Limb (tissue), 2 donors: ENCODE measurements at regions not wholly inside any gene's neighbourhood (a gene's known extent, or its start where the extent isn't known, plus 50 kb on each side); places are given as distances from the start of the nearest gene placed in this dataset.
"Not testable (repeated sequence)": the region's sequence is repeated elsewhere in the genome, so short reads cannot be mapped to it uniquely, and the experiment has no call there.

Experiments
- DNase-seq, 2 donors: peaks; one replicate each; pipeline ENCODE4 v3.0.0-alpha.2; 2016; ENCODE audit errors: extremely low spot score in 2 of 2

DNA sequence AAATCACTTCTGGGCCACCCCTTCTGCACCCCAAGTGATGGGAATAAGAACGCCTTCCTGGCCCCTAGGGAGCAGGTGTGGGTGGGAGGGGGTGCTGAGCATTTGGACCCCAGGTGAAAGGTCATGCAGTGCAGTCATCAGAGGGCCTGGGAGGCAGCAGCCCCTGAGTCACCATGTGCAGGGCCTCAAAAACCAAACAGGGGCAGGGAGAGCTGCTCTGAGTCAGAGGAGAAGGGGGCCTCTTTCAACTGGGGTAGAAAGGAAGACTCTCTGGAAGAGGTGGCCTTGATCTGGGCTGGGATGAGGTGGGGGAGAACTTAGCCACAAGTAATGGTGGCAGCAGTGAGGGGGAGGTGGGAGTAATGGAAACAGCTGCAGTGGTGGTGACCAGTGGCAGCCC is 164.3 kb downstream of the BUB3 start:
- no peak for DNase-seq

DNA sequence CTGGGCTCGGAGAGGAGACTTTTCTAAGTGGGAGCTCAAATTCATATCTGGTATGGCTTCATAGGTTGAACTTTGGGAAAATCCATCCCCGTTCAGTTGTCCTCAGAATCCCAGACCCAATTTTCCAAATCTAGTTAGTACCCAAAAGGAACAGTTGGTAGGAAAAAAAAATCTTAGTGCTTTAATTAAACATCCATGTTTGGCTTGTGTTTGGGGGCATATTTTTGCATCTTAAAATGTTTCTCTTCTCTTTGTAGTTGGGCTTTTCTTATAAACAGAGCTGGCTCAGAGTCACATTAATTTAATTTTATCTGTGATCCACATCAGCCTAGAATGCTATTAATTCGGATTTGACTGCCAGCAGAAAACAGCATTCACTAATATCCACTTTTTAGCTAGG is 165.9 kb downstream of the BUB3 start:
- no peak for DNase-seq

DNA sequence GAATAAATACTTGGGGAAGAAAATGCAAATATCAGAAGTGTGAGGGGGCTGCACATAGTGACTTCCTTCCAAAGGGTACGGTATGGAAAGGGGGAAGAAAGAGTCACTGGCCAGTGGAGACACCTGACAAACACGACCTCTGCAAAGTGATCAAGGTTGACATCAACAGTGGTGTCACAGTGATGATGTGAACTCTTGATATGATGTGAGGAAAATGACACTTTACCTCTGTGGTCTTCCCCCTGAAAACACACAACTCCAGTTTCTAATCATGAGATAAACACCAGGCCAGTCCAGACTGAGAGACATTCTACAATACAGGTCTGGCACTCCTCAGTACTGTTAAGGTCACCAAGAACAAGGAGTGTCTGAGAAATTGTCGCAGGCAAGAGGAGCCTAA is 169.7 kb downstream of the BUB3 start:
- no peak for DNase-seq

DNA sequence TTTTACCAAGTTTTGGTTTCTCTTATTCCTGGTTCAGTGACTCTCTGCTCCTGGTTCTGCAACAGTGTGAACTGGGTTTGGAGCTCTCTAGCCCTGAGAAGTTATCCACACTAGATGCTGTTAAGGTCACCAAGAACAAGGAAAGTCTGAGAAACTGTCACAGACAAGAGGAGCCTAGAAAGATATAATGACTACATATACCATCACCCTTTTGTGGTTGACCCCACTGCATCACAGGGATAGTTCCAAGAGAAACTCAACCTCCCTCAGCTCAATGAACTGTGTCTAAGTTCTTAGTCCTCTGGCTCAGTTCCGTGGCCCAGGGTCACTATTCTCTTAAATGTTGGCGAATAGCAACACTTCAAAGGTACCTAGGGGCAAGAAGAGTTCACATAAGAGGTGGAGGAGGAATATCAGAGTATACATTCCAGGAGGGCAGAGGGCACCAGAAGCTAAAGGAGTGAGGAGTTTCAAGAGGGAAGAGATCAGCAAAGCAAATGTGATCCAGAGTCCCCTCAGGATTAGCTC is 171.5 kb downstream of the BUB3 start:
- no peak for DNase-seq

DNA sequence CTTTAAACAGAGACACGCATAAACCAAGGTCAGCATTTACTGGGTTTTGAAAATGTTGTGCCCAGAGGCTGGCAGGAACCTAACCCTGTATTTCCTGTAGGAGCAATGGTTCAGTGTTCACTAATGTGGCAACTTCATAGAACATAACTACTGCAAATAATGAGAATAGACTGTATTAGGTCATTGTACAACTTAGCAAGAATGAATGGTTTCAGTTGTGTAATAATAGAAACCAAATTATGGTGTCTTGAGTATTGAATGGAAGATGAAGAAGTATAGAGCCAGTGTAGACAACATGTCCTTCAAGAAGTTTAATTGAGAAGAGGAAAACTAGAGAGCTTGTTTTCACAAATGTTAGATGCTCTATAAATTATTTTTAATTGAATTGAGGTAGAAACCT is 172.5 kb downstream of the BUB3 start:
- DNase-seq = no peak

DNA sequence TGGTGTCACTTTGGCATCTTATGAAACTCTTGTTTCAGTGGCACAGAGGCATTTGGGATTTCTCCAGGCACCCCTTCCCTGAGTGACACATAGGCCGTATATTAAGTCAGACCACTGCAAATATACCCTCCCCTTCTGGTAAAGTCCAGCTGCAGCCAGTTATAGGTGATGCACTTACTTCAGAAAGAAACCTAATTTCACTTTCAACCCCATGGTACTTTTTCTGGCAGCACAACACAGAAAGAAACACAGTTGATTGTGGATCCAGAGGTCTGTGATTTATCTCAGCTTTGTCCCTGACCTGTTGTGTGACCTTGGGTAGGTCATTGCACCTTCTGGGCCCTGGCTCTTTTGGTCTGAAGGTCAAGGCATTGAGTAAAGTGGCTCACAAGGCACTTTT is 173.2 kb downstream of the BUB3 start:
- DNase-seq = no peak

DNA sequence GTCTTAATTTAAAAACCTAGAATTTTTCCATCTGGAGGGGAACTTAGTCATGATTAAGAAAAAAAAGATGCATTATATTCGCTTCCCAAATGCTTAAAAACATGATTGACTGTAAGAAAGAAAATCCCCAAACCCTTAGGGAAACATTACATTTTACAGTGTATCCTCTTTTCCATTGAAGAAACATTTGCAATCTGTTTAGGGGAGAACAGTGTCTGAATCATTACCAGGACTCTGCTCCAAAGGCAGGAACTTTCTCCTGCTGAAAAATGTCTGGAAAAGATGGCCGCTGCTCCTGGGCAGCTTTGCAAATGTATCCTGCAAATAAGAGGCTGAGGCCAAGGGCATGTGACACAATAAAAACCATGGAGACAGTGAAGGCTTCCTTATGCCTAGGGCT is 173.7 kb downstream of the BUB3 start:
- peak in 1 of 2 donors; percentile 5 for DNase-seq

DNA sequence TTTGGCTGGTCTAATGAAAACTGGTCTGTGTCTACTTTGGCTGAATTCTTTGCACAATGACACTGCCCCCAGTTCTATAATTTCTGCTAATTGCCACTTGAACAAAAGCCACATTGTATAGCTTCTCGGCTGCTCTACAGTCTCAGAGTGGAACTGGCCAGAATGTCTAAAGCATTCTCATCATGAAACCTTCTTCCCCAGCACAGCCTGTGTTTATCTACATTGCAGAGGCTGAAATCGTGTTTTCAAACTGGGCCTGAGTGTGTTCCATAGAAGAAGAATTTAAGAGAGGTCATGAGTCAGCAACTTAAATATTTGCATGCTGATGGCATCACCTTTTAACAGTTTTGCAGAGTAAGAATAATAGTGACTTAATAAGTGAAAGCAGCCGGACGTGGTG is 177.2 kb downstream of the BUB3 start:
- DNase-seq = no peak

DNA sequence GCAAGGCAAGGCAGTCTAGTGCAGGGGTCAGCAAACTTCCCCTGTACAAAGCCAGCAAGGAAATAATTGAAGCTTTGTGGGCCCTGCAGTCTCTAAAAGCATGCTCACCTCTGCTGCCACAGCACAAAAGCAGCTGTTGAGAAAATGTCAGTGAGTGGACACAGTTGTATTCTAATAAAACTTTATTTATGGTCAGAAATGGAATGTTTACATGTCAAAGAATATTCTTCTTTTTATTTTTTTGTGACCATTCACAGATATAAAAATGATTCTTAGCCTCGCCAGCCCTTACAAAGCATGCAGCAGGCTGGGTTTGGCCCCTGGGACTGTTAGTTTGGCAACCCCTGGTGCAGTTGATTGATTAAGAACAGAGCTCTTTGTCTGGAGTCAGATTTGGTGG is 192.4 kb downstream of the BUB3 start:
- DNase-seq = no peak

DNA sequence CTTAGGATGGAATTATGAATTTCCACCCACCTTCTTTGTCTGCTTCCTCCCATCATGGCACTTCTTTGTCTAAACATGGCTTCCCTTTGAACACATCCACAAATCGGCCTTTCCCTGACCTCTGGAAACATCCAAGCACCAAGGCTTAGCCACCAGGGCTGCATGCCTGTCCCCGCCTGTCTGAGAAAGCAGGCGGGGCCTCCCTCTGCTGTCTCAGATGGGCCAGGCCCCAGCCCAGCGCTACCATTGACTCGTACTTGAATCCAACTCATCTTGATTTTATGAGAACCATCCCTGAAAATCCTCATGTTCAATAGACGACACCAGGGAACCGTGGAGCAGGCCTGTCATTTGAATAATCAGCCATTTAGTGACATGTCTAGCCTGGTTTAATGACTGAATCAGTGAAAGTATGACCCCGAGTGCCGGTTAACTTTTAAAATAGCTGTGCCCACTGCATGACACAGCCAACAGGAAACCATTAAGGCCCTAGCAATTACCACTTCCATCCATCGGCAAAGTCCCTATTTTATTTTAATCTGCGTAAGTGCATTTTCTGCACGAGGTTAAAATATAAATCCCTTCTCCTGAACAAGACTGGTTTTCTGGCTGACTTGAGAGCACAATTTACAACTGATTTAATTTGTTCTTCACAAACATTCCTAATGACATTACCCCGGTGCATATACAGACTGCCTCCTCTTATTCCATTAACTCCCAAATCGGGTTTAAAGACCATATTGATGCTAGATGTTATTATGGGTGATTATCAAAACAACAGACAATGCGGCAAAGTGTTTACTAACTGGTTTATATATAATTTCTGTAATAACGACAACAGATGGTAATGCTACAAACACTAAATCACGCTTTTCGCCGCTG is 194.7 kb downstream of the BUB3 start:
- DNase-seq = no peak

DNA sequence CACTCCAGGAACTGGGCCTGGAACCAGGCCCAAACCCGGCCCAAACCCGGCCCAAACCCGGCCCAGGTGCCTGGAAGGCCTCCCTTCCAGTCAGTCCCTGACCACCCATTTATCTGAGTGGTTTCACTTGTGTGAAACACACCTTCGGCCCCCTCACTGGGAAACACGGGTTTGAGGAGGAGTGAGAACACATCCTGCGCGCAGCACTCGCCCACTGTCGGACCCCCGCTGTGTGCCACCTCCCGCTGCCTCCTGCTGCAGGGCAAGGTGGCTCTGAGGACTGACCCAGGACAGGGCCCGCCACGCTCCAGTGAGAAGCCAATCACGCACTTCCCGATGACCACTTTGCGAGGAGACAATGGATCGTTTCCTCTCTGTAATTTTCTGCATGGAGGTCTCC is 197.5 kb downstream of the BUB3 start:
- DNase-seq = no peak

DNA sequence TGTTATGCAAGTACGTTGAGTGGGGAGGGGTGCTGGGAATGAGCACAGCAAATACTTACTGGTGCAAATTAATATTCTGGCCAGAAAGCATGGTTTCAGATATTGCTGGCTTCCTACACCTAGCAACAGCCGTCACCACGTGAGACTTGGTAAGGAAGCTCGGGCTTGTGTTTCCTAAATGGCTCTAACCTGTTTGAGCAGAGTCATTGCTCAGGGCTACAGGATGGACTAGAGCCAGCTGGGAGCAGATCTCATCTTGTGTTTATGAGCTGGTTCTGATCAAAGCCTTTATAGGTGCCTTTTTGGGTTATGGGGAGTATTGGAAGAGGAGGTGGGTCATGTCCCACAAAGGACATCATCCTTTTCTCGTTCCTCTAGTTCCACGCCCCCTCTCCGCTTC is 200.3 kb downstream of the BUB3 start:
- no peak for DNase-seq

DNA sequence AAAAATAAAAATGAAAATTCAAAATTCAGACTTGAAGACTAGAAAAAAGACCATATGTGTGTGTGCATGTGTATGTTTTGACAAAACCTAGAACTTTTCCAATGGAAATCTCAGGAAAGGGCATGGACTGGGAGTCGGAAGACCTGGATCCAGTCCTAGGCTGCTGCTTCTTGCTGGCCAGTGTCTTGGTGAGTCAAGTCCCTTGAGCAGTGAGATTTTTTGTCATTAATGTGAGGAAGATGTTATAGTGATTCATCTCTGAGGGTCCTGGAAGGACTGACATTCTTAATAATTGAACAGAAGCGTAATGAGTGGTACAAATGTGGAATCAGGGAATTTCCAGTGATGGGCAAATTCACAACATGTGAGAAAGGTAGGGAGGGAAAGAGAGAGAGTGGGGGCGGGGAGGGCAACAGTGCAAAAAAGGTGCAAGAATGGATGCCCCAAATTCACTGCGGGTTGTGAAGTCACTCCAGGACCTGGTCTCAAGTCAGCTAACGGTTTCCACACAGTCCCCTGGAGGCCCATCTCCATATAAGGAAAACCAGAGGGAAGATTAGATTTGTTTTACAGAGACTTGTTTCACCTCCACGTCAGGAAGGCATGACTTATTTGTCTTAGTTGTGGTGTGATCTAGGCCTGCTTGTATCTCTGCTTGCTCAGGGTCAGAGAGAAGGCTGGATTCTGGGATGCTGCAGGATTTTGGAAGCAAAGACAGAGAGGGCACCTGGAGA is 201.7 kb downstream of the BUB3 start:
- DNase-seq = no peak

DNA sequence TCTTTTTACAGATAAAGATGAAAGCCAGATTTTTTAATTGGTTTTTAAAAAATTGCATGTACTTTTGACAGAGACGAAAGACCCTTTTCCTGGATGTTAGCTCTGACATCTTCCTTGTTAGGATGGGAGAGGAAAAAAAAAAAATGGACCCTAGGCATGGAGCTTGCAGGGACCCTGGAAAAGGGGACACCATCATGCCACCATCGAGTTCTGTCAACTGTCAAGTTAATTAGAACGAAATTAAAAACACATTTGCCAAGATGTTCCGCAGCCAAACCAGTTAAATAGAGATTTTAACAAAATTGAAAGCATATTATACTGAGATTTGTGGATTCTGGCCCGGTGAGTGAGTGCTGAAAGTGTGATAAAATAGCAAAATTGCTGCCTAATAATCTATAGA is 202.6 kb downstream of the BUB3 start:
- DNase-seq = no peak

DNA sequence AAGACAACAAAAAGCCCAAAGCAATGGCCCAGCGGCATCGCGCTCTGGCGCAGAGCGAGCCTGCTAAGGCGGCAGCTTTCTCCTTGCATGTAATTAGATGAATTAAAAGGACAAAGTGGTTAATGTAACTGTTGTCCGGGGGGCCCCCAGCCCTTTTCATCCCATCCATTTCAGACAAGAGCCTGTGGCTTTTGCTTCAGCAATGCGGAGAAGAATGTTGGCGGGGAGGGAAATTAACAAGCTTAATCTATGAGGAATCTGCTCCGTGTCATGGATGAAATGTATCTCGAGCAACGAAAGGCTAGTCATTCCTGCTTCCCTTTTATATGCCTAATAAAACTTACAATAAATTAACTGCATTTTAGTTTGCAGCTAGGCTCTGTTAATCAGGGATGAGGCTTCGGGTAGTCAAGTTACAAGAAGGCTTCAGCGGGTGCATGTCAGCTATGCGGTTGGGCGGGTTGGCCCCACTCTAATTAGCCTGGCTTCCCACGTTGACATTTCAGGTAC is 203.3 kb downstream of the BUB3 start:
- peak in 1 of 2 donors; percentile 45 for DNase-seq

DNA sequence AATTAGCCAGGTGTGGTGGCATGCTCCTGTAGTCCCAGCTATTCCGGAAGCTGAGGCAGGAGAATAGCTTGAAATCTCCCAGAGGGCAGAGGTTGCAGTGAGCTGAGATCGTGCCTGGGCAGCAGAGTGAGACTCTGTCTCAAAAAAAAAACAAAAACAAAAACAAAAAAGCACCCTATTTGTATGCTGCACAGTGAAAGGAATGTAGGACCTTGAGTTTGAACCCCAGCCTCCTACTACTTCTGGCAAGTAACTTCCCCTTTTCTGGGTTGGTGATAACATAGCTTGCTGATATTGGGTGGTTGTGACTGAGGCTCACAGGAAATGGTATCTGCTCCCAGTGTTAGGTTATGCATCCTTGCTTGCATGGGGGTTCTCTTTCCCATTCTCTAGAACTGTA is 205.3 kb downstream of the BUB3 start:
- no peak for DNase-seq

DNA sequence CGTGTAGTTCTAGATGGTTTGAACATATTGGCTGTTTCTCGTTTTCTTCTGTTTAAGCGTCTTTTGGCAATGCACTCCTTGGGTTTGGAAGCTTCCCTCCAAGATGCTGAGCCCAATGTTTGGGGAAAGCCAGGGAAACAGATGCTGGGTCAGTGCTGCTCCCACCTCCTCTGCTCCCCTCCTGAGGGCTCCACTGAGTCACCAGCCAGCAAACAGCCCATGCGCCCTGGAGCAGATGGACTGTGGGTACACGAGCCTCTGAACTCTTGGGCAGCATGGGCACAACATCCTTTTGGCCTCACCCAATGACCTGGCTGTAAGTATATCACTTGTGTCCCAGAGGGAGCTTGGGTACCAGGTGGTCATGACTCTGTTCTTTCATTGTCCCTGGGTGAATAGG is 207.6 kb downstream of the BUB3 start:
- no peak for DNase-seq

DNA sequence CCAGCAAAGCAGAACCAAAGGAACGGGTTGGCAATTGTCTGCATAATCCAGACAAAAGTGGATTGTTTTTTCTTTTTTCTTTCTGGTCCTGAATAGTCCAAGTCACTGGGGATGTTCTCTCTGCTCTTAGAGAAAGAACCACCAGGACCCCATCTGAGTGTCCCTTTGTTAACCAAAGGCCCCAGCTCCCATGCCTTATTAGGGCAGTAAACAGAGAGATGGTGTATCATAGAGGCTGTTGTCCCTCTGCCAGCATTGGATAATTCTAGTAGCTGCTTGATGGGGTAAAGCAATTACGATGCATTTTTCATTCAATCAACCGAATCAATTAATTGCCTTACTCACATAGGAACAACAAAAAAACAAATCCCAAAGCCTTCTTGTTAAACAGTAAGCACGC is 213.0 kb downstream of the BUB3 start:
- no peak for DNase-seq

DNA sequence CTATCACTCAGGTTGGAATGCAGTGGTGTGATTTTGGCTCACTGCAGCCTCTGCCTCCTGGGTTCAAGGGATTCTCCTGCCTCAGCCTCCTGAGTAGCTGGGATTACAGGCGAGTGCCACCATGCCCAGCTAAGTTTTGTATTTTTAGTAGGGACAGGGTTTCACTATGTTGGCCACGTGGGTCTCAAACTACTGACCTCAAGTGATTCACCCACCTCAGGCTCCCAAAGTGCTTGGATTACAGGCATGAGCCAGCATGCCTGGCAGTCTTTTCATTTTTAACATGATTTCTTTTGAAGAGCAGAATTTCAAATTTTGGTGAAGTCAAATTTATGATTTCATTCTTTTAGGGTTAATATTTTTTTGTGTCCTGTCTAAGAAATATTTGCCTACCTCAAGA is 217.4 kb downstream of the BUB3 start:
- not testable (repeated sequence) for DNase-seq

DNA sequence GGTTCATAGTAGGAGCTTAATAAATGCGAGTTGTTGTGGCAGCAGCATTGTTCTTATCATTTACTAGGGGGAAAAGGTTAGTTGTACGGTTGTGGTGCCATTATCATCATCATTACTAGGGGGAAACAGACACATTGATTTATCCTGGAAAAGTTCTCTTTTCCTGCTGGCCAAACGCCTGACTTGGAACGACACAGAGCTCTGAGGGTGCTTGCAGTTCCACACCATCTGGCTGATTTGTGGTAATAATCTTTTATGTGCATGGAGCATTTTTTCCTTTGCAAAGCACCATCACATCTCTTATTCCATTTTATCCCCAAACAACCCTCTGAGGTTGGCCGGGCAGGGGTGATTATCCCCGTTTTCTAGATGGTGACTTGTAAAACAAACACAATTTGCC is 219.4 kb downstream of the BUB3 start:
- no peak for DNase-seq

DNA sequence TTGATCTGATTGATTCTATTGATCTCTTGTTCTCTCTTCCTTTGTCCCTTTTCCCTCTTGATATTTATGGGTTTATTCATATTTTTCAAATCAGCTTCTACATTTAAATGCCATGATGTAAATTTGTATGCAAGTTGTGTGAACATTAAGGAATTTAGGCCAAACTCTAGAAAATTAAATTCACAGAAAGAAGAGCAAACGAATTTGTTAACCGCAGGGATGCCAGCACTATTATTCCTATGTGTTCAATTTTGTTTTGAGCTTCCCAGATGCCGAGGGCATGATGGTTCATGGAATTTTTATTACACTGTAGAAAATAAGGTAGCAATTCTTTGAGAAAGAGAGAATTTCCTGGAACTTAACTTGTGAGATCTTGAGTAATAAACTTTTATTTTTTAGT is 220.9 kb downstream of the BUB3 start:
- no peak for DNase-seq

DNA sequence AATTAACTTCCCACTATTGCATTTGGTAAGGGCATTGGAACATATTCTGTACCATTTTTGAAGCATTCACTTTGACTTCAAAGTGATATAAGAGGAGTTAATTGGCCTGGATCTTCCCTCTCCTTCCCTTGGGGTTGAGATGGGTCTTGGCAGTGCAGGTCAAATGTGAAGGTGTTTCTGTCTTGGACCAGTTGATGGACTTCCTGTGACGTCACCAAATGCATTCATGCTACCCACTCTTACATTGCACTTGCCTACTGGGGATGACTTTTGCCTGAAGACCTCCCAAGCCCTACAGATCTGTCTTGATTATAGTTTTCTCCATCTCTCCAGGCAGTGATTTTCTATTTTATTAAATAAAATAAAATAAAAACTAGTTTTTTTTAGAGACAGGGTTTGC is 221.5 kb downstream of the BUB3 start:
- DNase-seq = no peak

DNA sequence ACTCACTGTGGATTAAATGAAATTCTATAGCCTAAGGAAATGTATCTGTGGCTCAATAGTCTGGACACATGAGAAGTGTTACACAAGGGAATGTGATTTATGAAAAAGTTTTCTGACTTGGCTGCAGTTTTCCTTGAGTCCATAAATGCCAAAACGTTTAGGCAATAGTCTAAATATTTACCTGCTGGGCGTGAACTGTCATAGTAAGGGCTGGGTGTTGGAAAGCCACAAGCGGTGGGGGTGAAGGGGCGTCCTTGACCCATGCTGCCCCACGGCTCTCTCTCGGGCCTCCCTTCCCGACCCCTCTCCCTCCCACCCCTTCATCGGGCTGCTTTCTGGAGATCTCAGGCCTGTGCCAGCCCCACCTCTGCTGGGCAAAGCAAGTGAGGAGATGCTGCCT is 223.7 kb downstream of the BUB3 start:
- no peak for DNase-seq
